ENCODE measurements at regions not wholly inside any gene's neighbourhood (a gene's known extent, or its start where the extent isn't known, plus 50 kb on each side); places are given as distances from the start of the nearest gene placed in this dataset.
"Not testable (repeated sequence)": the region's sequence is repeated elsewhere in the genome, so short reads cannot be mapped to it uniquely, and the experiment has no call there.

- WGBS (ENCODE audit: insufficient coverage, low lambda C conversion rate) = no CpG with 5 or more reads among the region's 45 CpGs
- H3K4me3 ChIP-seq (ENCODE audit: low read length); DNase-seq; H3K4me1 ChIP-seq (ENCODE audit: control insufficient read depth, insufficient read depth, low read length); H3K27me3 ChIP-seq (ENCODE audit: control insufficient read depth, insufficient read depth, low read length); H3K36me3 ChIP-seq (ENCODE audit: control insufficient read depth, insufficient read depth, low read length); H3K27ac ChIP-seq (ENCODE audit: low read length): not testable (repeated sequence)
- H3K9me3 ChIP-seq (ENCODE audit: control insufficient read depth, low read depth, low read length) = peaks cover 16% of the 10 kb centered on the region
Measured at GRCh38 chr13:18836371-18837178, 345.0 kb downstream of the TUBA3C start.

DNA sequence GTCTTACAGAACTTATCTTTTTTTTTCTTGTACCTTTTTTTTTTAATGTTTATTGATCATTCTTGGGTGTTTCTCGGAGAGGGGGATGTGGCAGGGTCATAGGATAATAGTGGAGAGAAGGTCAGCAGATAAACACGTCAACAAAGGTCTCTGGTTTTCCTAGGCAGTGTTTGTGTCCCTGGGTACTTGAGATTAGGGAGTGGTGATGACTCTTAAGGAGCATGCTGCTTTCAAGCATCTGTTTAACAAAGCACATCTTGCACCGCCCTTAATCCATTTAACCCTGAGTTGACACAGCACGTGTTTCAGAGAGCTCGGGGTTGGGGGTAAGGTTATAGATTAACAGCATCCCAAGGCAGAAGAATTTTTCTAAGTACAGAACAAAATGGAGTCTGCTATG lies 345.9 kb downstream of the TUBA3C start:
- not testable (repeated sequence) for DNase-seq; H3K4me3 ChIP-seq (ENCODE audit: low read length); H3K36me3 ChIP-seq (ENCODE audit: control insufficient read depth, insufficient read depth, low read length); H3K4me1 ChIP-seq (ENCODE audit: control insufficient read depth, insufficient read depth, low read length); H3K27me3 ChIP-seq (ENCODE audit: control insufficient read depth, insufficient read depth, low read length); H3K27ac ChIP-seq (ENCODE audit: low read length)
- WGBS (ENCODE audit: insufficient coverage, low lambda C conversion rate) = no CpG with 5 or more reads among the region's 5 CpGs
- H3K9me3 ChIP-seq (ENCODE audit: control insufficient read depth, low read depth, low read length) = peaks cover 16% of the 10 kb centered on the region

GRCh38 chr13:18824678-18825077 lies 356.9 kb downstream of the TUBA3C start:
- H3K4me3 ChIP-seq (ENCODE audit: low read length); H3K27me3 ChIP-seq (ENCODE audit: control insufficient read depth, insufficient read depth, low read length); DNase-seq; H3K4me1 ChIP-seq (ENCODE audit: control insufficient read depth, insufficient read depth, low read length); H3K27ac ChIP-seq (ENCODE audit: low read length); H3K36me3 ChIP-seq (ENCODE audit: control insufficient read depth, insufficient read depth, low read length); H3K9me3 ChIP-seq (ENCODE audit: control insufficient read depth, low read depth, low read length): not testable (repeated sequence)
- WGBS (ENCODE audit: insufficient coverage, low lambda C conversion rate) = no CpG with 5 or more reads among the region's 1 CpG

DNA sequence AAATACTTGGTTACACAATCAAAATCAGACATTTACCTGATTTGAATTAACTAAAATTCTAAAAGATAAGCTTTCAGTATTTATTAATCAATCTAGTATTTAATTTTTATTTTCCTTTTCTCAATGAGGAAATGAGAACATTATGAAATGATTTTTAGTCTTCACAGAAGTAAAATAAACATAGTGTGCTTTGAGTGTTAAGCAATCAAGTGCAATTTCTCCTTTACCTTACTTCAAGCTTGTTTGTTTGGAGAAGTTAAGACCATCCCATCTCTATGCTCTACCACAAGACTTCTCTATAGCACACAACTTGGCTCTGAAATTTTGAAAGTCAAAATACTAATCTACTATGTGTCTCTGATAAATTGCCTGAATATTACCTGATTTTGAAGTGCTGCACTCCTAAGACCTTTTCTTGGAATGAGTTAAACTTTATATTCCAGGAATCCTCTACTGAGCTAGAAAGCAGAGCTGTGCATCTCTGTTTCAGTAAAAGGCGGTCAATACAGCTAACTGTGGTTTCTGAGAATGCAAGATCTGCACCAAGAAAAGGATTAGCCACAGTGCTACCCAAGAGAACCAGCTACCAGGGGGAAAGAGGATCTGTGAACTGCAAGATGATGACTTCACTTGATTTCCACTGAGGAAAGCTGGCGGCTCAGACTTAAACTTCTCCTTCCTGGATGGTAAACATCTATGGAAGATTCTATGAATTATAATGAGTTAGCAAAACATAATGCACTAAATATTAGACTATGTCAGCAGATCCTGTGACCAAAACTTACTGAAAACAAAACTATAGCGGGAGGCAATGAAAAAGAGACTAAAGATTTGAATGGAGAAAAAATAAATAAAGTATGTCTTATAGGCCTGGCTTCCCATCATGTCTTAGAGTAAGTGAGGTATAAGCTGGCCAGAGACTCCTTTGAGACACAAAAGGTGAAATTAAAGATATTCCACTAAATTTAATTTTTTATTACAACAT lies 358.7 kb downstream of the TUBA3C start:
- not testable (repeated sequence) for H3K4me1 ChIP-seq (ENCODE audit: control insufficient read depth, insufficient read depth, low read length); H3K27ac ChIP-seq (ENCODE audit: low read length); H3K9me3 ChIP-seq (ENCODE audit: control insufficient read depth, low read depth, low read length); H3K4me3 ChIP-seq (ENCODE audit: low read length); H3K36me3 ChIP-seq (ENCODE audit: control insufficient read depth, insufficient read depth, low read length); H3K27me3 ChIP-seq (ENCODE audit: control insufficient read depth, insufficient read depth, low read length); DNase-seq
- 78% methylated on average over 1 of the region's 3 CpGs for WGBS (ENCODE audit: insufficient coverage, low lambda C conversion rate)

DNA sequence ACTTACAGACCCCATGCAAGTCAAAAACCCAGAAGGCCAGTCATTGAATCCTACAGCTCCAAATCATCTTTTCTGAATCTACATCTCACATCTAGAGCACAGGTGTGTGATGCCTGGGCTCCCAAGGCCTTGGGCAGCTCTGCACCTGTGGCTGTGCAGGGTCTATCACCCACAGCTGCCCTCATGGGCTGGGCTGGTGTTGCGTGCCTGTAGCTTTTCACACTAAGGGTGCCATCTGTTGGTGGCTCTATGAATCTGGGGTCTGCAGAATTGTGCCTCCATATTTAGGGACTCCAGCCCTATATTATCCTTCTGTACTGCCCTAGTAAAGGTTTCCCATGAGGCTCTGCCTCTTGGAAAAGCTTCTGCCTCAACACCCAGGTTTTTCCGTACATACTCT lies 407.6 kb downstream of the TUBA3C start:
- no CpG with 5 or more reads among the region's 2 CpGs for WGBS (ENCODE audit: insufficient coverage, low lambda C conversion rate)
- DNase-seq = not testable (repeated sequence)

DNA sequence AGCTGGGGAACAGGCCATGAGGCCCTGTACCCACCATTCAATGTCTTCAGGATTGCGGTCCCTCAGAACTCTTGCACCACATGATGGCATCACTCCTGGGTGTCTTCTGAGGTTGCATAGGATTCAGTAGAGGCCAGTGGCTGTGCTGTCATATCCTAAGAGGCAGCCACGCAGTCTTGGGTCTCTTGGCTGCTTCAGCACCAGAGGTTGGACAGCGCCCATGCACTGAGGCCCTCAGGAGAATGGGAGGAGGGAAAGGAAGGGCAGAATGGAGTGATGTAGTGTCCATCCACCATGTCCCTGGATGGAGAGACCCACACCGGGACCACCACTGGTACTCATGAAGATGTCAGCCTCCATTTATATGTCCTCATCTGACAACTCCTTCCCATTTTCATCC lies 439.9 kb downstream of the TUBA3C start:
- not testable (repeated sequence) for H3K9me3 ChIP-seq (ENCODE audit: control insufficient read depth, low read depth, low read length); H3K36me3 ChIP-seq (ENCODE audit: control insufficient read depth, insufficient read depth, low read length); H3K4me1 ChIP-seq (ENCODE audit: control insufficient read depth, insufficient read depth, low read length); H3K27me3 ChIP-seq (ENCODE audit: control insufficient read depth, insufficient read depth, low read length); H3K27ac ChIP-seq (ENCODE audit: low read length); H3K4me3 ChIP-seq (ENCODE audit: low read length); DNase-seq
- no CpG with 5 or more reads among the region's 4 CpGs for WGBS (ENCODE audit: insufficient coverage, low lambda C conversion rate)

More for the DNA sequence above, 407.6 kb downstream of the TUBA3C start:
- H3K27me3 ChIP-seq (ENCODE audit: control insufficient read depth, insufficient read depth, low read length); H3K36me3 ChIP-seq (ENCODE audit: control insufficient read depth, insufficient read depth, low read length); H3K9me3 ChIP-seq (ENCODE audit: control insufficient read depth, low read depth, low read length); H3K27ac ChIP-seq (ENCODE audit: low read length); H3K4me3 ChIP-seq (ENCODE audit: low read length); H3K4me1 ChIP-seq (ENCODE audit: control insufficient read depth, insufficient read depth, low read length): not testable (repeated sequence)

DNA sequence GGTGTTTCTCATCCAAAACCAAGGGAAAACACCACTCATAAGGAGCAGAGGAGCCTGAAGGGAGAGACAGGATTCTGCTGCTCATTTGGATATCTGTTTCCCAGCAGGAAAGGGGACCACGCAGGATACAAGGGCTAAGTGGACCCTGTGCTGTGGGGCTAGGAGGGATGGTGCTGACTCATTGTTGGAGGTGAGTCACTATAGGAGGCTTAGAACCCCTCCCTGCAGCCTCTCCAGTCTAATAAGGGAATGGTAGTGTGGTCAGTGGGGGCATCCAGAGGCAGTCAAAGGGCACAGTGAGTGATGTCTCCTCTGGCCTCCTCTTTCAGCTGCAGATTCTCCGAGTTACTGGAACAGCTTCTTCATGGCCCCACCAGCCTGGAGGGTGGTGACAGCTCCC lies 442.3 kb downstream of the TUBA3C start:
- DNase-seq = no peak
- no peak overlapping the region for H3K4me3 ChIP-seq (ENCODE audit: low read length)
- no peak overlapping the region for H3K27ac ChIP-seq (ENCODE audit: low read length)
- no peaks in the 10 kb centered on the region for H3K36me3 ChIP-seq (ENCODE audit: control insufficient read depth, insufficient read depth, low read length)
- WGBS (ENCODE audit: insufficient coverage, low lambda C conversion rate) = no CpG with 5 or more reads among the region's 2 CpGs
- H3K4me1 ChIP-seq (ENCODE audit: control insufficient read depth, insufficient read depth, low read length) = no peaks in the 10 kb centered on the region
- H3K27me3 ChIP-seq (ENCODE audit: control insufficient read depth, insufficient read depth, low read length) = no peaks in the 10 kb centered on the region
- no peaks in the 10 kb centered on the region for H3K9me3 ChIP-seq (ENCODE audit: control insufficient read depth, low read depth, low read length)

DNA sequence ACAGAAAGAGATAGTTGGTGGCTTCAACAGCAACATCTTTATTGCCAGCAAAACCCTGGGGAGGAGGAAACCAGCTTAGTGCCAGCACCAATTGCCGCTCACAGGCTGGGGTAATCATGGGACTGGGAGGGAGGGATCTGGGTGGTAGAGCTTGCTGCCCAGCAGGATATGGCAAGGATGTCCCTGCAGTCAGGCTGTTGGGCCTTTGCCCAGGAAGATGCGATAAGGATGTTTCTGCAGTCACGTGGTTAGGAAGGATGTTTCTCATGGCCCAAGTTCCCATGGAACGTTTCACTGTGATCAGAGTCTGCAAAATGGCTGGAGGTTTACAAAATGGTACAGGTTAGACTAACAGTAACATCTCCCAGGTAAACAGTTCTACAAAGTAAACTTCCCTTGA lies 443.5 kb downstream of the TUBA3C start:
- H3K27ac ChIP-seq (ENCODE audit: low read length); H3K4me3 ChIP-seq (ENCODE audit: low read length); H3K27me3 ChIP-seq (ENCODE audit: control insufficient read depth, insufficient read depth, low read length); H3K4me1 ChIP-seq (ENCODE audit: control insufficient read depth, insufficient read depth, low read length); H3K36me3 ChIP-seq (ENCODE audit: control insufficient read depth, insufficient read depth, low read length); H3K9me3 ChIP-seq (ENCODE audit: control insufficient read depth, low read depth, low read length); DNase-seq: not testable (repeated sequence)
- no CpG with 5 or more reads among the region's 4 CpGs for WGBS (ENCODE audit: insufficient coverage, low lambda C conversion rate)

- not testable (repeated sequence) for H3K4me3 ChIP-seq (ENCODE audit: low read length); H3K9me3 ChIP-seq (ENCODE audit: control insufficient read depth, low read depth, low read length); DNase-seq; H3K27me3 ChIP-seq (ENCODE audit: control insufficient read depth, insufficient read depth, low read length); H3K36me3 ChIP-seq (ENCODE audit: control insufficient read depth, insufficient read depth, low read length); H3K4me1 ChIP-seq (ENCODE audit: control insufficient read depth, insufficient read depth, low read length); H3K27ac ChIP-seq (ENCODE audit: low read length)
- 87% methylated on average over 3 of the region's 17 CpGs for WGBS (ENCODE audit: insufficient coverage, low lambda C conversion rate)
Measured at GRCh38 chr13:18727138-18727537, 454.5 kb downstream of the TUBA3C start.

GRCh38 chr13:18726524-18726923 lies 455.1 kb downstream of the TUBA3C start:
- H3K27ac ChIP-seq (ENCODE audit: low read length); H3K4me3 ChIP-seq (ENCODE audit: low read length); H3K27me3 ChIP-seq (ENCODE audit: control insufficient read depth, insufficient read depth, low read length); DNase-seq; H3K36me3 ChIP-seq (ENCODE audit: control insufficient read depth, insufficient read depth, low read length); H3K9me3 ChIP-seq (ENCODE audit: control insufficient read depth, low read depth, low read length); H3K4me1 ChIP-seq (ENCODE audit: control insufficient read depth, insufficient read depth, low read length): not testable (repeated sequence)
- no CpG with 5 or more reads among the region's 17 CpGs for WGBS (ENCODE audit: insufficient coverage, low lambda C conversion rate)
